ENCODE measurements at regions not wholly inside any gene's neighbourhood (a gene's known extent, or its start where the extent isn't known, plus 50 kb on each side); places are given as distances from the start of the nearest gene placed in this dataset.

GRCh38 chr12:19927661-19928060 lies 440.7 kb upstream of the PDE3A start:
- DNase-seq, result no peak
- peaks cover 8% of the 10 kb centered on the region for H3K27me3 Mint-ChIP-seq
- intact Hi-C loops (cut with DNase I, micrococcal nuclease), result no loop called here
- H3K27me3 ChIP-seq (ENCODE audit: control insufficient read depth in 1 of 2, insufficient read depth in 2 of 2, low read length in 2 of 2), result no peaks in the 10 kb centered on the region
- H3K4me1 ChIP-seq (ENCODE audit: insufficient read depth, low read length), result no peaks in the 10 kb centered on the region
- ATAC-seq (ENCODE audit: poor library complexity), result no peak
- no peaks in the 10 kb centered on the region for H3K4me1 Mint-ChIP-seq (ENCODE audit: low read depth)
- H3K27ac ChIP-seq (ENCODE audit: low read depth in 1 of 2, low read length in 2 of 2), result no peak overlapping the region
- ChIA-PET POLR2A (no interaction called here), CTCF (no interaction called here)
- peaks cover 3% of the 10 kb centered on the region for H3K9me3 Mint-ChIP-seq
- H3K27ac Mint-ChIP-seq, result no peak overlapping the region
- H3K9me3 ChIP-seq (ENCODE audit: control insufficient read depth in 1 of 2, insufficient read depth in 1 of 2, low read length in 2 of 2), result no peaks in the 10 kb centered on the region
- no peaks in the 10 kb centered on the region for H3K36me3 ChIP-seq (ENCODE audit: insufficient read depth, low read length)
- no peak overlapping the region for H3K4me3 Mint-ChIP-seq
- H3K4me3 ChIP-seq (ENCODE audit: low read length), result no peak overlapping the region
- TF ChIP-seq, protein P1, sequence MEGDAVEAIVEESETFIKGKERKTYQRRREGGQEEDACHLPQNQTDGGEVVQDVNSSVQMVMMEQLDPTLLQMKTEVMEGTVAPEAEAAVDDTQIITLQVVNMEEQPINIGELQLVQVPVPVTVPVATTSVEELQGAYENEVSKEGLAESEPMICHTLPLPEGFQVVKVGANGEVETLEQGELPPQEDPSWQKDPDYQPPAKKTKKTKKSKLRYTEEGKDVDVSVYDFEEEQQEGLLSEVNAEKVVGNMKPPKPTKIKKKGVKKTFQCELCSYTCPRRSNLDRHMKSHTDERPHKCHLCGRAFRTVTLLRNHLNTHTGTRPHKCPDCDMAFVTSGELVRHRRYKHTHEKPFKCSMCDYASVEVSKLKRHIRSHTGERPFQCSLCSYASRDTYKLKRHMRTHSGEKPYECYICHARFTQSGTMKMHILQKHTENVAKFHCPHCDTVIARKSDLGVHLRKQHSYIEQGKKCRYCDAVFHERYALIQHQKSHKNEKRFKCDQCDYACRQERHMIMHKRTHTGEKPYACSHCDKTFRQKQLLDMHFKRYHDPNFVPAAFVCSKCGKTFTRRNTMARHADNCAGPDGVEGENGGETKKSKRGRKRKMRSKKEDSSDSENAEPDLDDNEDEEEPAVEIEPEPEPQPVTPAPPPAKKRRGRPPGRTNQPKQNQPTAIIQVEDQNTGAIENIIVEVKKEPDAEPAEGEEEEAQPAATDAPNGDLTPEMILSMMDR (IDR thresholded peaks at IDR 0.05), result no peak
- H3K36me3 Mint-ChIP-seq (ENCODE audit: low read depth), result no peaks in the 10 kb centered on the region

DNA sequence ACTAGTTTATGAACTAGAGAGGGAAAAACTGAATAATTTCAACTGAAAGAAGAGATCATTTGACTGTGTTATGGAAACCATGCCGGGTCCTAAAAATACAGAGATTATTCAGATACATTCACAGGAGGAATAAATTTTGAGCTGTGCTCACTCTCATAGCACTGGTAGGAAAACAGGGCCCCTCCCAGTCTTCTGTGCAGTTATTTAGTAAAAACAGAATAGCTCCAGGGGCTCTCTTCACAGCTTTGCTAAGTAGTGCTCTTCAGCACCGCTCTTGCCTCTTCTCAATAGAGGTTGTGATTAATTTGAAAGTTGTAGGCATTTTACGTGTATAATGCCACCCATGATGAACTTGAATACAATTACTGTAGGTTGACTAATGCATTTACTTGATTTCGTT lies 435.9 kb upstream of the PDE3A start:
- TF ChIP-seq, protein P1 (IDR thresholded peaks at IDR 0.05), result no peak
- Histone ChIP-seq H3K27me3 (ENCODE audit: control insufficient read depth in 1 of 2, insufficient read depth in 2 of 2, low read length in 2 of 2) (no peaks in the 10 kb centered on the region), H3K9me3 (ENCODE audit: control insufficient read depth in 1 of 2, insufficient read depth in 1 of 2, low read length in 2 of 2) (no peaks in the 10 kb centered on the region), H3K4me3 (ENCODE audit: low read length) (no peak overlapping the region), H3K27ac (ENCODE audit: low read depth in 1 of 2, low read length in 2 of 2) (no peak overlapping the region), H3K36me3 (ENCODE audit: insufficient read depth, low read length) (no peaks in the 10 kb centered on the region), H3K4me1 (ENCODE audit: insufficient read depth, low read length) (no peaks in the 10 kb centered on the region)
- ATAC-seq (ENCODE audit: poor library complexity) (no peak), DNase-seq (no peak)
- no peaks in the 10 kb centered on the region for H3K36me3 Mint-ChIP-seq (ENCODE audit: low read depth)
- H3K9me3 Mint-ChIP-seq, result peaks cover 3% of the 10 kb centered on the region
- intact Hi-C loops (cut with DNase I, micrococcal nuclease), result no loop called here
- H3K4me1 Mint-ChIP-seq (ENCODE audit: low read depth), result no peaks in the 10 kb centered on the region
- no peak overlapping the region for H3K4me3 Mint-ChIP-seq
- CTCF ChIA-PET, result no interaction called here
- no peak overlapping the region for H3K27ac Mint-ChIP-seq
- H3K27me3 Mint-ChIP-seq, result peaks cover 8% of the 10 kb centered on the region
- POLR2A ChIA-PET, result no interaction called here

DNA sequence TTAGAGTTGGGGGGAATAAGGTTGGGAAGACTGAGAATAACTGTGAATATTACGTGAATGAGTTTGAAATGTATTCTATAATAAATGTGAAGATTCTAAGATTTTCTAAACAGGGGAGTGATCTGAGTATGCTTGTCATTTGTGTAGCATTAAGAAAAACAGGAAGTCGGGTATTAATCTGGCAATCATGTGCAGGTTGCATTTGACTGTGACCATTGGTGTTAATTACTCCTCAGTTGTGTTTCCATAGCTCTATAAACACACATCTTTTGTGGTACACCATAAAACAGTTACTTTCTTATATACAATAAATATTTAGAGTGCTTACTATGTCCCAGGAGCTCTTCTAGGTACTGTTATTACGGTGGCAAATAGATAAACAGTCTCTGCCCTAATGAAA lies 434.4 kb upstream of the PDE3A start:
- no peaks in the 10 kb centered on the region for H3K36me3 ChIP-seq (ENCODE audit: insufficient read depth, low read length)
- TF ChIP-seq, protein P1 (IDR thresholded peaks at IDR 0.05), result no peak
- no peak for ATAC-seq (ENCODE audit: poor library complexity)
- POLR2A ChIA-PET, result interaction anchor here (0.6 kb wide), 1 partner anchor 124 kb away, joined by 3 read pairs; no protein-coding TSS in a partner anchor
- H3K9me3 ChIP-seq (ENCODE audit: control insufficient read depth in 1 of 2, insufficient read depth in 1 of 2, low read length in 2 of 2), result no peaks in the 10 kb centered on the region
- no peak for DNase-seq
- no peaks in the 10 kb centered on the region for H3K27me3 ChIP-seq (ENCODE audit: control insufficient read depth in 1 of 2, insufficient read depth in 2 of 2, low read length in 2 of 2)
- Mint-ChIP-seq H3K4me3 (no peak overlapping the region), H3K36me3 (ENCODE audit: low read depth) (no peaks in the 10 kb centered on the region), H3K27ac (no peak overlapping the region), H3K27me3 (peaks cover 8% of the 10 kb centered on the region), H3K9me3 (peaks cover 3% of the 10 kb centered on the region), H3K4me1 (ENCODE audit: low read depth) (no peaks in the 10 kb centered on the region)
- CTCF ChIA-PET, result interaction anchor here (1.3 kb wide), 1 partner anchor 9 kb away, joined by 4 read pairs; no protein-coding TSS in a partner anchor
- intact Hi-C loops (cut with DNase I, micrococcal nuclease), result no loop called here
- H3K27ac ChIP-seq (ENCODE audit: low read depth in 1 of 2, low read length in 2 of 2), result no peak overlapping the region
- H3K4me3 ChIP-seq (ENCODE audit: low read length), result no peak overlapping the region
- no peaks in the 10 kb centered on the region for H3K4me1 ChIP-seq (ENCODE audit: insufficient read depth, low read length)

All from CD4-positive, alpha-beta T cell (primary cell).